Mucosa of descending colon (tissue), 3 donors: ENCODE measurements at regions not wholly inside any gene's neighbourhood (a gene's known extent, or its start where the extent isn't known, plus 50 kb on each side); places are given as distances from the start of the nearest gene placed in this dataset.
A peak's percentile ranks its signal among the peaks of the same experiment; 100 is the strongest.

Source experiments
- ATAC-seq: fragments of 200-7000 bp; cut with Tn5 transposase; one replicate; pipeline ENCODE4 v1.9.1; 2020; ENCODE audit warnings: mild to moderate bottlenecking, moderate library complexity
- DNase-seq, 3 donors: peaks; one replicate each; pipeline ENCODE4 v3.0.0-alpha.2; 2020
- H3K36me3 ChIP-seq: fragments of 200-600 bp; one replicate; pipeline ENCODE4 v1.8.0; 2021; ENCODE audit warnings: low read depth, mild to moderate bottlenecking
- H3K4me1 ChIP-seq: fragments of 200-600 bp; one replicate; pipeline ENCODE4 v1.8.0; 2021; ENCODE audit warnings: low read depth, mild to moderate bottlenecking
- H3K4me3 ChIP-seq: fragments of 200-600 bp; one replicate; pipeline ENCODE4 v1.8.0; 2021; ENCODE audit warnings: mild to moderate bottlenecking
- H3K9me3 ChIP-seq: fragments of 200-600 bp; one replicate; pipeline ENCODE4 v1.8.0; 2021; ENCODE audit warnings: mild to moderate bottlenecking
- intact Hi-C, 2 donors: fragments of 100-400 bp; cut with DNase I in 1 of 2; cut with micrococcal nuclease in 1 of 2; formaldehyde crosslinking; loops; one replicate each; pipeline versions ENCODE4 v1.11.0 to v1.11.1; 2022; cut with DNase I, micrococcal nuclease
- TF ChIP-seq, protein P1 (sequence below): fragments of 200-600 bp; IDR thresholded peaks from one replicate; pipeline ENCODE4 v1.8.0; 2022; ENCODE audit warnings: antibody characterized with exemption, mild to moderate bottlenecking
- donor health status: DM: no; HTN: no; CAD: no; lungs with moderate emphysema.
- donor health status: DM: no; HTN: no; CAD: no.
- donor health status: DM: no; HTN: yes; CAD: no.

DNA sequence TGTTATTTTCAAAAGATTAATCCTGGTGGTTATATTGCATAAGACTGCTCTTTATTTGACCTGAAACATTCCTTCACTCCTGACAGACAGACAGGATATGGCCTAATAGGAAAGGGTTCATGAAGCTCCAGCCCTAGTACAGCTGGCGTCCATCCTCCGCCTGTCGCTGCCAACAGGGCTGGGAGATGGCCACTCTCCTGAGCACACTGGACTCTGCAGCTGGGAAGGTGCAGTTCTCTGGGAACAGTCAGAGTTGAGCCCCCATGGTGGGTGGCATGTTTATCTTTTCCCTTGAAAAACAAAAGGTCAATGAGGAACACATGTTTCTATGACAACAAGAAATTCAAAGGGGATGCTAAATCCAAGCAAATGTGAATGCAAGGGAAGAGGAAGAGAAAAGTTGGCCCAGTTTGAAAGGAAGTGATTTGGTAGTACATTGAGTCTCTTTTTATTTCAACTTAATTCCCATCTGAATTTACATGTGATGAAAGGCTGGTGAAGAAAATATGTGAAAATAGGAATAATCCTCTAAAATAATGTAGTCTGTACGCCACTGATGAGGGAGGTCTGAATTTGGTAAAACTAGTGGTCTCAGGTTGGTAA, 89.9 kb upstream of the DCN start:
- DNase-seq = peak in 2 of 3 donors; percentile 26 to 46
- no peaks in the 10 kb centered on the region for H3K36me3 ChIP-seq

DNA sequence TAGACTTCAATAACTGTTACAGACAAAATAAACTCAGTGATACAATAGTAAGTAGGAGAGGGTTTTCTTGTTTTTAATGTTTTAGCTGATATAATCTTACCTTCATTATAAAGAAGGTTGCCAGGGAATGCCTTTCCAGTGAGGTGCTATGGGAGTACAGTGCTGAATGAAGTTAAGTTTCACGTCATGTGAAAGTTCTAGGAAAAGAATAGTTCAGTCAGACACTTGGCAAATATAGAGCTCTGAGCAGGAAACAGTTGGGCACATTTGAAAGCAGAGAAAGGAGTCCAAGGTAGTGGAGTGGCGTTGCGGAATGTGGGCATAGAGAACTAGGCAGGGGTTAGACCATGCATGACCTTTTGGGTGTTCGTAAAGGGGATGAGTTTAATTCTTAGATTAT, 88.6 kb upstream of the DCN start:
- Histone ChIP-seq H3K4me1 (no peaks in the 10 kb centered on the region), H3K4me3 (no peak overlapping the region), H3K9me3 (no peaks in the 10 kb centered on the region), H3K36me3 (no peaks in the 10 kb centered on the region)
- DNase-seq (no peak), ATAC-seq (no peak)
- TF ChIP-seq, protein P1, sequence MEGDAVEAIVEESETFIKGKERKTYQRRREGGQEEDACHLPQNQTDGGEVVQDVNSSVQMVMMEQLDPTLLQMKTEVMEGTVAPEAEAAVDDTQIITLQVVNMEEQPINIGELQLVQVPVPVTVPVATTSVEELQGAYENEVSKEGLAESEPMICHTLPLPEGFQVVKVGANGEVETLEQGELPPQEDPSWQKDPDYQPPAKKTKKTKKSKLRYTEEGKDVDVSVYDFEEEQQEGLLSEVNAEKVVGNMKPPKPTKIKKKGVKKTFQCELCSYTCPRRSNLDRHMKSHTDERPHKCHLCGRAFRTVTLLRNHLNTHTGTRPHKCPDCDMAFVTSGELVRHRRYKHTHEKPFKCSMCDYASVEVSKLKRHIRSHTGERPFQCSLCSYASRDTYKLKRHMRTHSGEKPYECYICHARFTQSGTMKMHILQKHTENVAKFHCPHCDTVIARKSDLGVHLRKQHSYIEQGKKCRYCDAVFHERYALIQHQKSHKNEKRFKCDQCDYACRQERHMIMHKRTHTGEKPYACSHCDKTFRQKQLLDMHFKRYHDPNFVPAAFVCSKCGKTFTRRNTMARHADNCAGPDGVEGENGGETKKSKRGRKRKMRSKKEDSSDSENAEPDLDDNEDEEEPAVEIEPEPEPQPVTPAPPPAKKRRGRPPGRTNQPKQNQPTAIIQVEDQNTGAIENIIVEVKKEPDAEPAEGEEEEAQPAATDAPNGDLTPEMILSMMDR = no peak
- intact Hi-C loops = no loop called here

More for the DNA sequence above, 89.9 kb upstream of the DCN start:
- TF ChIP-seq, protein P1 = no peak
- Histone ChIP-seq H3K4me1 (no peaks in the 10 kb centered on the region), H3K9me3 (no peaks in the 10 kb centered on the region), H3K4me3 (no peak overlapping the region)
- ATAC-seq = peak; percentile 44
- intact Hi-C loops = no loop called here

DNA sequence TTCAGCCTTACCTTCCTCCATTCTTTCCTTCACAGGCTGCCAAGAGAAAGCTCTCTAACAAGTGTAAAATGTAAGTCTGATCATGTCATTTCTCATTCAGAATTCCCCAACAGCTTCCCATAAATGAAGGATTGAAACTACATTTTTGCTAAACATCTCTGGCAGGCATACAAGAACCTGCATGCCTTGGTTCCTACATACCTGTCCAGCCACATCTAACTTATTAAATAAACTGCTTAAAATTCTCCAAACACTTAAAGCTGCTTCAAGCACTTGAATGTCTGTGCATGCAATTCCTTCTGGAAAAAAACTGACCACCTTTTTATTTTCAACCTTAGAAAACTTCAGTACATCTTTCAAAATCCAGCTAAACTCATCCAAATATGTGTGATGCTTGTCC, 84.4 kb upstream of the DCN start:
- ATAC-seq = no peak
- no peak for DNase-seq
- TF ChIP-seq, protein P1 = no peak
- Histone ChIP-seq H3K4me3 (no peak overlapping the region), H3K9me3 (no peaks in the 10 kb centered on the region), H3K4me1 (no peaks in the 10 kb centered on the region), H3K36me3 (no peaks in the 10 kb centered on the region)
- intact Hi-C loops = no loop called here

DNA sequence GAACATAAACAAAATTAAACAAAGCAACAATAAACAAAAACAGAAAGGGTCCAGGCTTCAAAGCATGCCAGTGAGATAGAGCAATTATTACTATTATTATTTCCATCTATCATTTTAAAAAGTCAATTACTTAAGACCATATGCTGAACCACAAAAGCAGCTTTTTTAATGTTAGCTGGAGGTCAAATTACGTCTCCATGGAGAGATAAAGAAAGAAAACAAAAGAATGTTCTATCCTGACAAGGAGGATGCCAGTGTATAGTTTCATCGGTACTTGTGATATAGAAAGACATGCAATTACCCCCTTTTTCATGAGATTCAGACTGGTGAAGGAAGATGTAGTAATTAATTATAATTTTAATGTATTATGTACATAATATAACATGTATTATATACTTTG, 81.6 kb upstream of the DCN start:
- intact Hi-C loops = no loop called here
- no peak for DNase-seq
- no peak for ATAC-seq
- TF ChIP-seq, protein P1 = no peak
- Histone ChIP-seq H3K4me1 (no peaks in the 10 kb centered on the region), H3K36me3 (no peaks in the 10 kb centered on the region), H3K9me3 (no peaks in the 10 kb centered on the region), H3K4me3 (no peak overlapping the region)

DNA sequence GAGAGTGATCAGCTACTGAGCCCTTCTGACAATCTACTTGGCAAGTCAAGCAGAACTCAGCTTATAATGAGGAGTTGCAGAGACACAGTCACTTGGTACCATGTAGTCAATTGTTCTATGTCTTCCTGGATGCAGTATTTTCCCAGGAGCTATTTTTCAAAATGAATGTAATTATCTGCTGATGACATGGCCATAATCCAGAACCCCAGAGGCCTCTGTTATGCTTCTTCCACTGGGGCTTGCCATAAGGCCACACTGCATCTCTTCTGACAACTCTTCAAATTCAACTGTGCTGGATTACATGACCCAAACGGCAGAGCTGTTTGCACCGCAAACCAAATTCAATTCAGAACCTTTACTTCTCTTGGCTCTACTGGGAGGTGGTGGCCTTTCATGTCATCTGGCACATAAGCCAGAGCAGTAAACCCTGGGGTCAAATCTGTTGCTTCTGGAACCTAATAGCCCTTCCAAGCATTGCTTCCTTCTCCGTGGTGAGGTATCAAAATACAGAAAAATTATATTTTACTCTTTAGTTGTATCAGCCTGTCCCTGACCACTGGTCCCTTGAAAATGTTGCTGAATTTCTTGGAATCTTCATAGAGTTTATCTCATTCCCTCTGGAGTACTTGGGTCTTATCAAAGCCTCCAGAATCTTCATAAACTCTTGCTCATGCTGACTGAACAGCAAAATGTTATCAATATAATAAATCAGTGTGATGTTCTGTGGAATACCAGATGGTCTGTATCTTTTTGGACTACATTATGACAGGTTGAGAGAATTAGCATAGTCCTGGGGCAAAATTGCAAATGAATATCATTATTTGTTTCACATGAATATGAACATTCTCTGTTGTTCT, 79.4 kb upstream of the DCN start:
- Histone ChIP-seq H3K36me3 (no peaks in the 10 kb centered on the region), H3K4me1 (no peaks in the 10 kb centered on the region), H3K4me3 (no peak overlapping the region), H3K9me3 (no peaks in the 10 kb centered on the region)
- DNase-seq (no peak), ATAC-seq (no peak)
- TF ChIP-seq, protein P1 = no peak
- intact Hi-C loops = no loop called here
